ENCODE measurements at regions not wholly inside any gene's neighbourhood (a gene's known extent, or its start where the extent isn't known, plus 50 kb on each side); places are given as distances from the start of the nearest gene placed in this dataset.

DNA sequence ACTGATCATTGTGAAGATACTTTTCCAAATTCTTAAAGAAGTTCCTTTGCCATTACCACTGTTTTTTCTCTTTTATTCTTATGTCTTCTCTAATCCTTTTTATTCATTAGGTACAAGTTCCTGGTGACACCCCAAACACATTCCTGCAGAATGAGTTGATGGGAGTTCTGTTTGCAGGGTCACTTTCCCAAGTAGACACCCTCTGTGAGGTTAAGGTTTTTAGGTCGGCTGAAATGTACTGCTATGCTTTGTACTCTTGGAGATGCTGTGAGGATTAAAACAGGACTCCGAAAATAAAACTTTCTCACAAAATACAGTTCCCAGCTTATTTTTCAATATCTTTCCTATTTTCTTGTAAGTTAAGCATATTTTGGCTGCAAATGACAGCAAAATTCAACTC, 143.3 kb upstream of the TLE4 start:
- TF ChIP-seq, protein P1, sequence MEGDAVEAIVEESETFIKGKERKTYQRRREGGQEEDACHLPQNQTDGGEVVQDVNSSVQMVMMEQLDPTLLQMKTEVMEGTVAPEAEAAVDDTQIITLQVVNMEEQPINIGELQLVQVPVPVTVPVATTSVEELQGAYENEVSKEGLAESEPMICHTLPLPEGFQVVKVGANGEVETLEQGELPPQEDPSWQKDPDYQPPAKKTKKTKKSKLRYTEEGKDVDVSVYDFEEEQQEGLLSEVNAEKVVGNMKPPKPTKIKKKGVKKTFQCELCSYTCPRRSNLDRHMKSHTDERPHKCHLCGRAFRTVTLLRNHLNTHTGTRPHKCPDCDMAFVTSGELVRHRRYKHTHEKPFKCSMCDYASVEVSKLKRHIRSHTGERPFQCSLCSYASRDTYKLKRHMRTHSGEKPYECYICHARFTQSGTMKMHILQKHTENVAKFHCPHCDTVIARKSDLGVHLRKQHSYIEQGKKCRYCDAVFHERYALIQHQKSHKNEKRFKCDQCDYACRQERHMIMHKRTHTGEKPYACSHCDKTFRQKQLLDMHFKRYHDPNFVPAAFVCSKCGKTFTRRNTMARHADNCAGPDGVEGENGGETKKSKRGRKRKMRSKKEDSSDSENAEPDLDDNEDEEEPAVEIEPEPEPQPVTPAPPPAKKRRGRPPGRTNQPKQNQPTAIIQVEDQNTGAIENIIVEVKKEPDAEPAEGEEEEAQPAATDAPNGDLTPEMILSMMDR (IDR thresholded peaks at IDR 0.05), result no peak
- TF ChIP-seq ZFX (IDR thresholded peaks at IDR 0.05; ENCODE audit: borderline replicate concordance), result no peak

Data from 22Rv1 (cell line).